CD14-positive monocyte (primary cell): ENCODE measurements at regions not wholly inside any gene's neighbourhood (a gene's known extent, or its start where the extent isn't known, plus 50 kb on each side); places are given as distances from the start of the nearest gene placed in this dataset.

Experiments
- DNase-seq, 3 donors: peaks; one replicate each; pipeline ENCODE4 v3.0.0-alpha.2; 2011 to 2022
- H2AFZ ChIP-seq: 2 replicates; pipeline ENCODE4 v1.6.0; 2012; ENCODE audit warnings: mild to moderate bottlenecking, low read depth, low read length, inconsistent platforms; ENCODE audit not compliant: insufficient read depth, poor library complexity, severe bottlenecking
- H3K27ac ChIP-seq, 2 donors: 1 replicate in 1 of 2; 2 replicates in 1 of 2; pipeline ENCODE4 v1.5.1; 2012 to 2013; ENCODE audit warnings: low read length in 2 of 2, control low read depth in 1 of 2, inconsistent platforms in 1 of 2, low read depth in 1 of 2, mild to moderate bottlenecking in 1 of 2
- H3K27me3 ChIP-seq, 2 donors: one replicate each; pipeline versions ENCODE4 v1.6.0 to v1.6.1; 2011 to 2013; ENCODE audit warnings: low read length in 2 of 2; ENCODE audit not compliant: control insufficient read depth in 2 of 2, insufficient read depth in 2 of 2
- H3K36me3 ChIP-seq, 2 donors: replicated peaks in 1 of 2; 1 replicate in 1 of 2; 2 replicates in 1 of 2; pipeline versions ENCODE4 v1.5.1 to v1.6.1; 2012 to 2013; ENCODE audit warnings: low read length in 2 of 2, control low read depth in 1 of 2, inconsistent platforms in 1 of 2, mild to moderate bottlenecking in 1 of 2; ENCODE audit not compliant: insufficient read depth in 2 of 2, control insufficient read depth in 1 of 2
- H3K4me1 ChIP-seq, 2 donors: 1 replicate in 1 of 2; 2 replicates in 1 of 2; pipeline versions ENCODE4 v1.5.1 to v1.6.1; 2012 to 2013; ENCODE audit warnings: low read length in 2 of 2, control low read depth in 1 of 2, inconsistent platforms in 1 of 2, mild to moderate bottlenecking in 1 of 2, moderate library complexity in 1 of 2; ENCODE audit not compliant: insufficient read depth in 2 of 2, control insufficient read depth in 1 of 2
- H3K4me2 ChIP-seq: replicated peaks from 2 replicates; pipeline ENCODE3; 2012; ENCODE audit warnings: low read length, moderate library complexity, mild to moderate bottlenecking; ENCODE audit not compliant: poor library complexity, severe bottlenecking; ENCODE audit errors: extremely low read depth
- H3K4me3 ChIP-seq, 3 experiments: fragments of 200-600 bp in 1 of 3; sonication (generic) in 1 of 3; replicated peaks in 1 of 3; 1 replicate in 2 of 3; 2 replicates in 1 of 3; pipeline ENCODE4 v1.5.1; 2011 to 2013; ENCODE audit warnings: low read length in 3 of 3, mild to moderate bottlenecking in 3 of 3, control low read depth in 2 of 3, low read depth in 2 of 3, inconsistent platforms in 1 of 3, moderate library complexity in 1 of 3
- H3K79me2 ChIP-seq: 2 replicates; pipeline ENCODE4 v1.6.0; 2012; ENCODE audit warnings: mild to moderate bottlenecking, control low read depth, inconsistent platforms, low read length, moderate library complexity; ENCODE audit not compliant: insufficient read depth
- H3K9ac ChIP-seq: 2 replicates; pipeline ENCODE4 v1.6.0; 2017; ENCODE audit warnings: low read length, mild to moderate bottlenecking; ENCODE audit not compliant: insufficient read depth, poor library complexity, severe bottlenecking
- H3K9me3 ChIP-seq, 2 donors: replicated peaks in 1 of 2; 1 replicate in 1 of 2; 2 replicates in 1 of 2; pipeline versions ENCODE4 v1.5.1 to v1.6.1; 2012 to 2013; ENCODE audit warnings: low read length in 2 of 2, control low read depth in 1 of 2; ENCODE audit not compliant: control insufficient read depth in 1 of 2, insufficient read depth in 1 of 2
- H4K20me1 ChIP-seq: 2 replicates; pipeline ENCODE4 v1.6.0; 2012; ENCODE audit warnings: mild to moderate bottlenecking, low read length, control low read depth, moderate library complexity; ENCODE audit not compliant: insufficient read depth
- H3K27ac Mint-ChIP-seq, 7 donors: one replicate each; pipeline ENCODE4 v1.8.0; 2020; ENCODE audit warnings: mild to moderate bottlenecking in 7 of 7, mixed read lengths in 7 of 7, moderate library complexity in 6 of 7, inconsistent platforms in 2 of 7
- H3K27me3 Mint-ChIP-seq, 3 donors: one replicate each; pipeline ENCODE4 v1.8.0; 2021 to 2022; ENCODE audit warnings: low read depth in 3 of 3, mild to moderate bottlenecking in 3 of 3, mixed read lengths in 3 of 3, moderate library complexity in 3 of 3, inconsistent platforms in 1 of 3
- H3K36me3 Mint-ChIP-seq, 2 donors: one replicate each; pipeline ENCODE4 v1.8.0; 2020; ENCODE audit warnings: mixed read lengths in 2 of 2, inconsistent platforms in 1 of 2, mild to moderate bottlenecking in 1 of 2
- H3K4me1 Mint-ChIP-seq: one replicate; pipeline ENCODE4 v1.8.0; 2020; ENCODE audit warnings: mild to moderate bottlenecking, mixed read lengths
- H3K4me3 Mint-ChIP-seq, 2 donors: one replicate each; pipeline ENCODE4 v1.8.0; 2020; ENCODE audit warnings: mild to moderate bottlenecking in 2 of 2, mixed read lengths in 2 of 2, moderate library complexity in 1 of 2
- H3K9me3 Mint-ChIP-seq, 7 donors: one replicate each; pipeline ENCODE4 v1.8.0; 2020 to 2022; ENCODE audit warnings: mixed read lengths in 7 of 7, mild to moderate bottlenecking in 6 of 7, moderate library complexity in 6 of 7, inconsistent platforms in 2 of 7
- CTCF ChIP-seq: fragments of 200-600 bp; IDR thresholded peaks from one replicate; pipeline ENCODE4 v1.8.0; 2022; ENCODE audit warnings: antibody characterized with exemption, mild to moderate bottlenecking
- WGBS: methylation state at CpG from one replicate; pipeline ENCODE4 v1.1.5; 2013; ENCODE audit warnings: missing lambda C conversion rate; ENCODE audit not compliant: insufficient coverage; 5-methylcytosine and 5-hydroxymethylcytosine counted together
- intact Hi-C, 2 donors: fragments of 100-400 bp; cut with micrococcal nuclease; formaldehyde crosslinking; loops; one replicate each; pipeline versions ENCODE4 v1.15.0 to v1.15.1; 2023

DNA sequence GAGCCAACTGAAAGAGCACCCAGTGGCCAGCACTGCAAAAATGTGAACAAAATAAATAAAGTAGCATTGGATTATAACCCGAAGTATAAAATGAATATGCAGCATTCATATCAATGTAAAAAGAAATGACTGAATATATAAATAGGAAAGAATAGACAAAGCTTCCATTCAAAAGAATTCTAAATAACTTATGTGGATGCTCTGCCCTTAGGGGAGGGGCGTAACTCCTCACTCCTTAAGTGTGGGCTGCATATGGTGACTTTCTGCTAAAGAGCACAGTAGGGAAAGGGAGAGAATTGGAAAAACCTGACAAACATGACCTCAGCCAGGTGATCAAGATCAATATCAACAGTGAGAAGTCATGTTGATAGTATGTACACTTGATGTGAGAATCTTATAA, 109.9 kb upstream of the DOCK1 start:
- no peak for DNase-seq
- no peak overlapping the region for H3K9ac ChIP-seq
- H3K27ac ChIP-seq = no peak overlapping the region
- H3K4me2 ChIP-seq = no peak overlapping the region
- H3K36me3 Mint-ChIP-seq = no peaks in the 10 kb centered on the region
- H3K9me3 Mint-ChIP-seq = peaks cover 2 to 23% (median 9%) of the 10 kb centered on the region in 7 donors
- no peaks in the 10 kb centered on the region for H3K36me3 ChIP-seq
- TF ChIP-seq CTCF = no peak
- H3K4me1 Mint-ChIP-seq = no peaks in the 10 kb centered on the region
- H2AFZ ChIP-seq = no peak overlapping the region
- peaks cover 0 to 2% (median 0%) of the 10 kb centered on the region in 3 donors for H3K27me3 Mint-ChIP-seq
- H4K20me1 ChIP-seq = no peaks in the 10 kb centered on the region
- no CpG with 5 or more reads among the region's 2 CpGs for WGBS
- peaks cover 0 to 11% of the 10 kb centered on the region in 2 donors for H3K9me3 ChIP-seq
- H3K79me2 ChIP-seq = no peaks in the 10 kb centered on the region
- H3K4me3 ChIP-seq = no peak overlapping the region
- intact Hi-C loops = no loop called here
- H3K4me3 Mint-ChIP-seq = no peak overlapping the region
- H3K4me1 ChIP-seq = no peaks in the 10 kb centered on the region
- H3K27ac Mint-ChIP-seq = no peak overlapping the region
- no peaks in the 10 kb centered on the region for H3K27me3 ChIP-seq

GRCh38 chr10:126798649-126799048, 106.6 kb upstream of the DOCK1 start:
- H4K20me1 ChIP-seq = no peaks in the 10 kb centered on the region
- H3K36me3 ChIP-seq = no peaks in the 10 kb centered on the region
- H3K4me3 ChIP-seq = no peak overlapping the region
- Mint-ChIP-seq H3K4me3 (no peak overlapping the region), H3K27me3 (peaks cover 0 to 2% (median 0%) of the 10 kb centered on the region in 3 donors), H3K36me3 (no peaks in the 10 kb centered on the region), H3K4me1 (no peaks in the 10 kb centered on the region), H3K27ac (no peak overlapping the region), H3K9me3 (peaks cover 2 to 23% (median 11%) of the 10 kb centered on the region in 7 donors)
- H3K4me2 ChIP-seq = no peak overlapping the region
- no peak overlapping the region for H3K27ac ChIP-seq
- intact Hi-C loops = no loop called here
- H3K4me1 ChIP-seq = no peaks in the 10 kb centered on the region
- no peak overlapping the region for H2AFZ ChIP-seq
- no peak for DNase-seq
- TF ChIP-seq CTCF = no peak
- no peaks in the 10 kb centered on the region for H3K79me2 ChIP-seq
- H3K9me3 ChIP-seq = peaks cover 0 to 13% of the 10 kb centered on the region in 2 donors
- H3K27me3 ChIP-seq = no peaks in the 10 kb centered on the region
- WGBS = 78% methylated on average over 12 of the region's 13 CpGs
- H3K9ac ChIP-seq = no peak overlapping the region
